Forelimb muscle (tissue), 1 donor: ENCODE measurements at regions not wholly inside any gene's neighbourhood (a gene's known extent, or its start where the extent isn't known, plus 50 kb on each side); places are given as distances from the start of the nearest gene placed in this dataset.
"Not testable (repeated sequence)": the region's sequence is repeated elsewhere in the genome, so short reads cannot be mapped to it uniquely, and the experiment has no call there.

Experiments used
- DNase-seq: peaks from one replicate; pipeline ENCODE4 v3.0.0-alpha.2; 2013; ENCODE audit warnings: low read depth

GRCh38 chr7:114364151-114364550 is 50.5 kb upstream of the FOXP2 start:
- DNase-seq = no peak

- no peak for DNase-seq
Measured at GRCh38 chr7:114363292-114363691, 51.3 kb upstream of the FOXP2 start.

GRCh38 chr7:114358911-114359310 is 55.7 kb upstream of the FOXP2 start:
- DNase-seq = no peak

GRCh38 chr7:114356133-114356532 is 58.5 kb upstream of the FOXP2 start:
- no peak for DNase-seq

GRCh38 chr7:114354306-114354705 is 60.3 kb upstream of the FOXP2 start:
- DNase-seq = no peak

GRCh38 chr7:114345494-114345893 is 69.1 kb upstream of the FOXP2 start:
- peak; percentile 9 for DNase-seq

- no peak for DNase-seq
Measured at GRCh38 chr7:114343949-114344708, 70.5 kb upstream of the FOXP2 start.

- DNase-seq = no peak
Measured at GRCh38 chr7:114342431-114343179, 72.0 kb upstream of the FOXP2 start.

GRCh38 chr7:114341648-114342047 is 73.0 kb upstream of the FOXP2 start:
- DNase-seq = no peak

GRCh38 chr7:114334989-114335388 is 79.6 kb upstream of the FOXP2 start:
- no peak for DNase-seq

- not testable (repeated sequence) for DNase-seq
Measured at GRCh38 chr7:114329458-114329857, 85.2 kb upstream of the FOXP2 start.

- DNase-seq = no peak
Measured at GRCh38 chr7:114317450-114318098, 97.0 kb upstream of the FOXP2 start.

GRCh38 chr7:114312649-114313048 is 102.0 kb upstream of the FOXP2 start:
- DNase-seq = no peak

GRCh38 chr7:114310345-114311110 is 104.1 kb upstream of the FOXP2 start:
- no peak for DNase-seq

- no peak for DNase-seq
Measured at GRCh38 chr7:114309729-114310128, 104.9 kb upstream of the FOXP2 start.

- no peak for DNase-seq
Measured at GRCh38 chr7:114303301-114303700, 111.3 kb upstream of the FOXP2 start.

- no peak for DNase-seq
Measured at GRCh38 chr7:114302858-114303257, 111.8 kb upstream of the FOXP2 start.

- DNase-seq = no peak
Measured at GRCh38 chr7:114298011-114298410, 116.6 kb upstream of the FOXP2 start.

- DNase-seq = no peak
Measured at GRCh38 chr7:114297121-114297520, 117.5 kb upstream of the FOXP2 start.

- DNase-seq = no peak
Measured at GRCh38 chr7:114295522-114295921, 119.1 kb upstream of the FOXP2 start.

GRCh38 chr7:114294036-114294435 is 120.6 kb upstream of the FOXP2 start:
- DNase-seq = no peak
